Prostate gland (tissue), 2 donors: ENCODE measurements at regions not wholly inside any gene's neighbourhood (a gene's known extent, or its start where the extent isn't known, plus 50 kb on each side); places are given as distances from the start of the nearest gene placed in this dataset.

Experiments
- CTCF ChIP-seq, 4 experiments: fragments of 200-600 bp in 2 of 4; fragments of 450-650 bp in 2 of 4; sonication (generic) in 2 of 4; IDR thresholded peaks; 1 replicate in 3 of 4; 2 replicates in 1 of 4; pipeline ENCODE4 v1.5.1; 2016 to 2019; ENCODE audit warnings: antibody characterized with exemption in 4 of 4, mild to moderate bottlenecking in 2 of 4, moderate library complexity in 2 of 4
- POLR2AphosphoS5 ChIP-seq: sonication (generic); formaldehyde crosslinking; IDR thresholded peaks from one replicate; pipeline ENCODE4 v1.6.1; 2017; ENCODE audit warnings: antibody characterized with exemption

GRCh38 chr12:19018302-19018970 lies 111.1 kb upstream of the PLEKHA5 start:
- TF ChIP-seq POLR2AphosphoS5, result no peak
- TF ChIP-seq CTCF (IDR thresholded peaks at IDR 0.05), result no peak
